PC-9 (cell line): ENCODE measurements at regions not wholly inside any gene's neighbourhood (a gene's known extent, or its start where the extent isn't known, plus 50 kb on each side); places are given as distances from the start of the nearest gene placed in this dataset.

Experiments used
- EZH2 ChIP-seq: fragments of 200-600 bp; sonication (generic); IDR thresholded peaks from 2 replicates; pipeline ENCODE4 v1.8.0; 2017; ENCODE audit warnings: antibody characterized with exemption, low read depth
- TF ChIP-seq, protein P1 (sequence below): fragments of 200-600 bp; sonication (generic); conservative IDR thresholded peaks from 2 replicates; pipeline ENCODE4 v1.6.1; 2017; ENCODE audit warnings: mixed run types, antibody characterized with exemption, mild to moderate bottlenecking, moderate library complexity

GRCh38 chr7:106535234-106535932, 125.6 kb downstream of the CCDC71L start:
- TF ChIP-seq, protein P1, sequence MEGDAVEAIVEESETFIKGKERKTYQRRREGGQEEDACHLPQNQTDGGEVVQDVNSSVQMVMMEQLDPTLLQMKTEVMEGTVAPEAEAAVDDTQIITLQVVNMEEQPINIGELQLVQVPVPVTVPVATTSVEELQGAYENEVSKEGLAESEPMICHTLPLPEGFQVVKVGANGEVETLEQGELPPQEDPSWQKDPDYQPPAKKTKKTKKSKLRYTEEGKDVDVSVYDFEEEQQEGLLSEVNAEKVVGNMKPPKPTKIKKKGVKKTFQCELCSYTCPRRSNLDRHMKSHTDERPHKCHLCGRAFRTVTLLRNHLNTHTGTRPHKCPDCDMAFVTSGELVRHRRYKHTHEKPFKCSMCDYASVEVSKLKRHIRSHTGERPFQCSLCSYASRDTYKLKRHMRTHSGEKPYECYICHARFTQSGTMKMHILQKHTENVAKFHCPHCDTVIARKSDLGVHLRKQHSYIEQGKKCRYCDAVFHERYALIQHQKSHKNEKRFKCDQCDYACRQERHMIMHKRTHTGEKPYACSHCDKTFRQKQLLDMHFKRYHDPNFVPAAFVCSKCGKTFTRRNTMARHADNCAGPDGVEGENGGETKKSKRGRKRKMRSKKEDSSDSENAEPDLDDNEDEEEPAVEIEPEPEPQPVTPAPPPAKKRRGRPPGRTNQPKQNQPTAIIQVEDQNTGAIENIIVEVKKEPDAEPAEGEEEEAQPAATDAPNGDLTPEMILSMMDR, result no peak
- no peak for TF ChIP-seq EZH2
